Osteoblast (primary cell): ENCODE measurements at regions not wholly inside any gene's neighbourhood (a gene's known extent, or its start where the extent isn't known, plus 50 kb on each side); places are given as distances from the start of the nearest gene placed in this dataset. TPM values are rescaled to one million over a fixed set of nuclear protein-coding genes. Genes with fewer than 3 reads are reported as not detected.

Experiments used
- DNase-seq: peaks from one replicate; pipeline ENCODE4 v3.0.0; 2011; ENCODE audit warnings: low spot score, mixed read lengths; ENCODE audit not compliant: insufficient read length; ENCODE audit errors: missing footprints
- H2AFZ ChIP-seq: 2 replicates; pipeline ENCODE4 v1.6.0; 2011; ENCODE audit warnings: mild to moderate bottlenecking, low read length
- H3K27ac ChIP-seq: 2 replicates; pipeline ENCODE4 v1.5.1; 2011; ENCODE audit warnings: mild to moderate bottlenecking, low read depth, low read length, moderate library complexity
- H3K27me3 ChIP-seq: 2 replicates; pipeline ENCODE4 v1.6.0; 2012; ENCODE audit warnings: mild to moderate bottlenecking, control low read depth, inconsistent platforms, low read length, moderate library complexity; ENCODE audit not compliant: insufficient read depth
- H3K36me3 ChIP-seq: 2 replicates; pipeline ENCODE4 v1.5.1; 2011; ENCODE audit warnings: mild to moderate bottlenecking, low read length, control low read depth, moderate library complexity; ENCODE audit not compliant: insufficient read depth
- H3K4me1 ChIP-seq: 2 replicates; pipeline ENCODE4 v1.5.1; 2011; ENCODE audit warnings: mild to moderate bottlenecking, low read length, control low read depth, moderate library complexity; ENCODE audit not compliant: insufficient read depth
- H3K4me2 ChIP-seq: 2 replicates; pipeline ENCODE4 v1.6.0; 2011; ENCODE audit warnings: mild to moderate bottlenecking, low read length; ENCODE audit not compliant: insufficient read depth
- H3K4me3 ChIP-seq: fragments of 200-600 bp; sonication (generic); 3 replicates; pipeline ENCODE4 v1.5.1; 2012; ENCODE audit warnings: mild to moderate bottlenecking, low read length, inconsistent platforms; ENCODE audit not compliant: insufficient read depth
- H3K79me2 ChIP-seq: 2 replicates; pipeline ENCODE4 v1.6.0; 2012; ENCODE audit warnings: mild to moderate bottlenecking, low read length, control low read depth, inconsistent platforms; ENCODE audit not compliant: insufficient read depth
- H3K9me3 ChIP-seq: 2 replicates; pipeline ENCODE4 v1.5.1; 2011; ENCODE audit warnings: low read depth, low read length, control low read depth
- H4K20me1 ChIP-seq: 2 replicates; pipeline ENCODE4 v1.6.0; 2012; ENCODE audit warnings: mild to moderate bottlenecking, low read length, control low read depth; ENCODE audit not compliant: insufficient read depth
- CTCF ChIP-seq: IDR thresholded peaks from 2 replicates; pipeline ENCODE4 v1.5.1; 2011; ENCODE audit warnings: mild to moderate bottlenecking, low read depth, low read length, moderate library complexity; ENCODE audit errors: extremely low read depth
- small RNA-seq: library from RNA; depleted of rRNA; stranded (forward); fragments of <200 nt; gene quantifications from one replicate; pipeline ENCODE3, GENCODE V24; 2012

- DNase-seq, result no peak
- Histone ChIP-seq H4K20me1 (no peaks in the 10 kb centered on the region), H3K4me3 (no peak overlapping the region), H3K4me2 (no peak overlapping the region), H3K9me3 (no peaks in the 10 kb centered on the region), H3K79me2 (no peaks in the 10 kb centered on the region), H3K36me3 (no peaks in the 10 kb centered on the region), H3K27me3 (no peaks in the 10 kb centered on the region), H3K4me1 (no peaks in the 10 kb centered on the region), H2AFZ (no peak overlapping the region), H3K27ac (no peak overlapping the region)
- no peak for TF ChIP-seq CTCF
These were observed 50.8 kb upstream of the GNPDA2 start for GRCh38 chr4:44777115-44777514.

Small RNA genes lying in the stretch of these regions (small RNA-seq; reads per million reads assigned to genes)
- gene RNU6-931P, result not detected
